ENCODE measurements at regions not wholly inside any gene's neighbourhood (a gene's known extent, or its start where the extent isn't known, plus 50 kb on each side); places are given as distances from the start of the nearest gene placed in this dataset.
"Not testable (repeated sequence)": the region's sequence is repeated elsewhere in the genome, so short reads cannot be mapped to it uniquely, and the experiment has no call there.

GRCh38 chr13:63472711-63473110, 2057.1 kb upstream of the PCDH20 start:
- DNase-seq: no peak

GRCh38 chr13:63463782-63464610, 2048.3 kb upstream of the PCDH20 start:
- no peak for DNase-seq

- no peak for DNase-seq
These were observed 2044.9 kb upstream of the PCDH20 start for GRCh38 chr13:63460462-63461090.

GRCh38 chr13:63457186-63457585, 2041.5 kb upstream of the PCDH20 start:
- no peak for DNase-seq

- DNase-seq: no peak
These were observed 2040.3 kb upstream of the PCDH20 start for GRCh38 chr13:63455938-63456337.

GRCh38 chr13:63449550-63449949, 2033.9 kb upstream of the PCDH20 start:
- DNase-seq: no peak

GRCh38 chr13:63448692-63449091, 2033.0 kb upstream of the PCDH20 start:
- no peak for DNase-seq

GRCh38 chr13:63446329-63446728, 2030.7 kb upstream of the PCDH20 start:
- DNase-seq: no peak

- DNase-seq: not testable (repeated sequence)
These were observed 2028.6 kb upstream of the PCDH20 start for GRCh38 chr13:63444225-63444624.

GRCh38 chr13:63438951-63439350, 2023.3 kb upstream of the PCDH20 start:
- no peak for DNase-seq

- DNase-seq: no peak
These were observed 2020.6 kb upstream of the PCDH20 start for GRCh38 chr13:63436325-63436668.

- no peak for DNase-seq
These were observed 2020.1 kb upstream of the PCDH20 start for GRCh38 chr13:63435667-63436324.

GRCh38 chr13:63433546-63434150, 2018.0 kb upstream of the PCDH20 start:
- DNase-seq: no peak

- DNase-seq: no peak
These were observed 2011.5 kb upstream of the PCDH20 start for GRCh38 chr13:63427170-63427569.

GRCh38 chr13:63425131-63425530, 2009.5 kb upstream of the PCDH20 start:
- no peak for DNase-seq

GRCh38 chr13:63421123-63421522, 2005.5 kb upstream of the PCDH20 start:
- no peak for DNase-seq

GRCh38 chr13:63420685-63421084, 2005.0 kb upstream of the PCDH20 start:
- DNase-seq: no peak

- no peak for DNase-seq
These were observed 1998.6 kb upstream of the PCDH20 start for GRCh38 chr13:63414247-63414646.

- DNase-seq: no peak
These were observed 1994.2 kb upstream of the PCDH20 start for GRCh38 chr13:63409791-63410351.

GRCh38 chr13:63408331-63409189, 1992.9 kb upstream of the PCDH20 start:
- DNase-seq: no peak

- DNase-seq: no peak
These were observed 1988.1 kb upstream of the PCDH20 start for GRCh38 chr13:63403733-63404132.

All from nucleus accumbens (tissue), 56 donors.